Ishikawa (cell line): ENCODE measurements at regions not wholly inside any gene's neighbourhood (a gene's known extent, or its start where the extent isn't known, plus 50 kb on each side); places are given as distances from the start of the nearest gene placed in this dataset.

Experiments used
- CEBPB ChIP-seq: IDR thresholded peaks from 2 replicates; pipeline ENCODE4 v1.6.1; 2012
- CREB1 ChIP-seq: IDR thresholded peaks from 2 replicates; pipeline ENCODE4 v1.6.1; 2012; ENCODE audit warnings: low read depth
- EGR1 ChIP-seq: IDR thresholded peaks from 2 replicates; pipeline ENCODE4 v1.6.1; 2012
- EP300 ChIP-seq: IDR thresholded peaks from 2 replicates; pipeline ENCODE4 v1.6.1; 2012; ENCODE audit warnings: borderline replicate concordance
- FOXM1 ChIP-seq: IDR thresholded peaks from 2 replicates; pipeline ENCODE4 v1.6.1; 2012; ENCODE audit warnings: low read depth, borderline replicate concordance
- NFIC ChIP-seq: IDR thresholded peaks from 2 replicates; pipeline ENCODE4 v1.6.1; 2012
- RAD21 ChIP-seq: IDR thresholded peaks from 2 replicates; pipeline ENCODE4 v1.6.1; 2012; ENCODE audit warnings: low read depth
- TAF1 ChIP-seq: IDR thresholded peaks from 2 replicates; pipeline ENCODE4 v1.6.1; 2012; ENCODE audit warnings: low read depth, mild to moderate bottlenecking
- TCF12 ChIP-seq: IDR thresholded peaks from 2 replicates; pipeline ENCODE4 v1.6.1; 2012; ENCODE audit warnings: low read depth
- TEAD4 ChIP-seq: IDR thresholded peaks from 2 replicates; pipeline ENCODE4 v1.6.1; 2012
- USF1 ChIP-seq: IDR thresholded peaks from 2 replicates; pipeline ENCODE4 v1.6.1; 2012
- YY1 ChIP-seq: IDR thresholded peaks from 2 replicates; pipeline ENCODE4 v1.6.1; 2012; ENCODE audit warnings: low read depth
- ZBTB7A ChIP-seq: IDR thresholded peaks from 2 replicates; pipeline ENCODE4 v1.6.1; 2012; ENCODE audit warnings: low read depth
- TF ChIP-seq, protein P1 (sequence below): IDR thresholded peaks from 2 replicates; pipeline ENCODE4 v1.6.1; 2012
- TF ChIP-seq, protein P2 (sequence below): IDR thresholded peaks from 2 replicates; pipeline ENCODE4 v1.6.1; 2012; ENCODE audit warnings: low read depth, mild to moderate bottlenecking

DNA sequence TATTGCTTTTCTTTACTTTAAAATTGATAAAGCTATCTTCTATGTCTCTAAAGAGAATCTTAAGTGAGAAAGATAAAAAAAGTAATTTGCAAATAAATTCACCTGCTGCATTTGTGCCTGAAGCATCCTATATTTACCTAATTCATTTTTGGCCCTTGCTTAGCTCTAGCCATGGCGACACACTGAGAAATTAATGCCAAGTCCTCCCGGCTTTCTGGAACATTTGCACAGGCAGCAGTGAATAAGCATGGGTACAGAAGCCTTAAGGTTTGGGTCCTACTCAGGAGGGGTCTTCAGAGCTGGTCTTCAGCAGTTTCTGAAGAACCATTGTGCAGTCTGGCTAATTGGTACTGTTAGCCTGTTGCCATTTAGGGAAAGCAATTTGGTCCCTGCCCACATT lies 73.9 kb upstream of the ZEB2 start:
- TF ChIP-seq USF1: no peak

DNA sequence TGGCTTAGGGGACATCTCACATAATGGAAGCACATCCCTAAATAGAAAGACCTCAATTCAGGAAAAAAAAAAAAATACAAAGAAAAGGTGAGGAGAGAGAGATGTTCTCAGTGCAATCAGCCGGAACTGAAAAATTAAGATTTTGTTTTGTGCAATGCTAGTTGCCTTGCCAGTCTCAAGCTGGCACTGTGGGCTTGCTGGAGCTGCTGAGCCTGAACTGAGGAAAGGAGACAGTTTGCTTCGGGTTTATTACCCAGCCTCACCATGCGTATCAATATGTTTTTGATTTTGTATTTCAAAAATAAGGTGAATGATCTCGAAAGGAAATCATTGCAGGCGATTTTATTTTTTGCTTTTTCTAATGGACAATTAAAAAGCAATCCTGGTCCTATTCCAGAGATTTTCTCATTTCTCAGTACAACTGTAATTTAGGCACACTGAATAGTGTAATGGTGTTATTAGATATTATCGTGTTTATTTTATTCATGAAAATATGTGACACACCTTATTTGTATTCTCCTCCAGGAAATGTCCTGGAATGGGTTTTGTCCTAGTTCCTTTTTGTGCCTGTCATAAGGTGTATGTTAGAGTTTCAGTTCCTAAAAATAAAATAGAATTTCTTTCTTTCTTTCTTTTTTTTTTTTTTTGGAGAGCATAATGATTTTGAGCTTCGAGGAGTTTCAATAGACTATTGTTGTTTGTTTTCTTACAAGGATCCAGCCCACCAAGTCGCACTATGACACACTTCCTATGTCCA lies 72.8 kb upstream of the ZEB2 start:
- TF ChIP-seq TAF1: no peak
- TF ChIP-seq, protein P1, sequence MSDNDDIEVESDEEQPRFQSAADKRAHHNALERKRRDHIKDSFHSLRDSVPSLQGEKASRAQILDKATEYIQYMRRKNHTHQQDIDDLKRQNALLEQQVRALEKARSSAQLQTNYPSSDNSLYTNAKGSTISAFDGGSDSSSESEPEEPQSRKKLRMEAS: no peak
- no peak for TF ChIP-seq NFIC
- no peak for TF ChIP-seq YY1
- TF ChIP-seq CREB1: no peak
- TF ChIP-seq TCF12: no peak
- TF ChIP-seq EP300: no peak
- TF ChIP-seq EGR1: no peak

DNA sequence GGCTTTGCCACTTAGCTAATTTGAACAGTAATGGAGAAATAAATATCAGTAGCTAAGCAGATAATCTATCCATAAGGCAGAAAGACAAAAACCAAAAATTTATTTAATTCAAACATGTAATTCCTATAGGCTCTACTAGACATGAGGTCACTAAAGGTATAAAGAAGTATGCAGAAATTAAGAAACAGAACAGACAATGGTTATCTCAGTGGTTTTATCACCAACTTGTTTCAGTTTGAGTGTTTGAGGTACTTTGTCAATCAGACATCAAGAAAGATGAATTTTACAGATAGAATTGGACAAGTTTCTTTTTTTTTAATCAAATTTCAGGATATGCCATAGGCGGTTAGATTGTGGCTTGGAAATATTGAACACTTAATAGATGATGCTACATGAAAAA lies 67.4 kb upstream of the ZEB2 start:
- no peak for TF ChIP-seq CREB1

DNA sequence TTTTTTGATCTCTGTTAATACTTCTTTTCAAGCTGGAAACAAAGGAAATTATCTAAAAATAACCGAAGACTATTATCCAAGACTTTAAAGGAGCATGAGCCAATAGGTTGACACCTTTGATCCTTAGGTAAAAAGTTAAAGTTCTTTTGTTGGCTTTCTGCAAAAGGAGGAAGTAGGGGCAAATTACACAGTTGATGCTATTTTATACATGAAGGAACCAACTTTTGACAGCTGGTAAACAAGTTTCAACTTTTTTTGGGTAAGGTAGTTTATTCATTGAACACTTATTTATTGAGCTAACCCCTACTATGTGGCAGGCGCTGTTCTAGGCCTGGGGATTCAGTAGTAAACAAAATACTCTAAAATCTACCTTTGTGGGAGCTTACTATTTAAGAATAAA lies 66.6 kb upstream of the ZEB2 start:
- TF ChIP-seq EGR1 (no peak), ZBTB7A (no peak), EP300 (no peak), TEAD4 (no peak), YY1 (no peak), NFIC (no peak), TCF12 (no peak), FOXM1 (no peak), CREB1 (no peak), USF1 (no peak), RAD21 (no peak), CEBPB (no peak), TAF1 (no peak)
- TF ChIP-seq, protein P2, sequence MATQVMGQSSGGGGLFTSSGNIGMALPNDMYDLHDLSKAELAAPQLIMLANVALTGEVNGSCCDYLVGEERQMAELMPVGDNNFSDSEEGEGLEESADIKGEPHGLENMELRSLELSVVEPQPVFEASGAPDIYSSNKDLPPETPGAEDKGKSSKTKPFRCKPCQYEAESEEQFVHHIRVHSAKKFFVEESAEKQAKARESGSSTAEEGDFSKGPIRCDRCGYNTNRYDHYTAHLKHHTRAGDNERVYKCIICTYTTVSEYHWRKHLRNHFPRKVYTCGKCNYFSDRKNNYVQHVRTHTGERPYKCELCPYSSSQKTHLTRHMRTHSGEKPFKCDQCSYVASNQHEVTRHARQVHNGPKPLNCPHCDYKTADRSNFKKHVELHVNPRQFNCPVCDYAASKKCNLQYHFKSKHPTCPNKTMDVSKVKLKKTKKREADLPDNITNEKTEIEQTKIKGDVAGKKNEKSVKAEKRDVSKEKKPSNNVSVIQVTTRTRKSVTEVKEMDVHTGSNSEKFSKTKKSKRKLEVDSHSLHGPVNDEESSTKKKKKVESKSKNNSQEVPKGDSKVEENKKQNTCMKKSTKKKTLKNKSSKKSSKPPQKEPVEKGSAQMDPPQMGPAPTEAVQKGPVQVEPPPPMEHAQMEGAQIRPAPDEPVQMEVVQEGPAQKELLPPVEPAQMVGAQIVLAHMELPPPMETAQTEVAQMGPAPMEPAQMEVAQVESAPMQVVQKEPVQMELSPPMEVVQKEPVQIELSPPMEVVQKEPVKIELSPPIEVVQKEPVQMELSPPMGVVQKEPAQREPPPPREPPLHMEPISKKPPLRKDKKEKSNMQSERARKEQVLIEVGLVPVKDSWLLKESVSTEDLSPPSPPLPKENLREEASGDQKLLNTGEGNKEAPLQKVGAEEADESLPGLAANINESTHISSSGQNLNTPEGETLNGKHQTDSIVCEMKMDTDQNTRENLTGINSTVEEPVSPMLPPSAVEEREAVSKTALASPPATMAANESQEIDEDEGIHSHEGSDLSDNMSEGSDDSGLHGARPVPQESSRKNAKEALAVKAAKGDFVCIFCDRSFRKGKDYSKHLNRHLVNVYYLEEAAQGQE: no peak
- TF ChIP-seq, protein P1: no peak

GRCh38 chr2:144583741-144584453 lies 64.0 kb upstream of the ZEB2 start:
- no peak for TF ChIP-seq FOXM1
- no peak for TF ChIP-seq TAF1
- no peak for TF ChIP-seq TCF12
- no peak for TF ChIP-seq RAD21
- TF ChIP-seq TEAD4: no peak
- TF ChIP-seq EP300: no peak
- TF ChIP-seq CREB1: no peak

- TF ChIP-seq USF1: no peak
- TF ChIP-seq EP300: no peak
- TF ChIP-seq EGR1: no peak
- no peak for TF ChIP-seq YY1
- TF ChIP-seq FOXM1: no peak
- TF ChIP-seq CREB1: no peak
- no peak for TF ChIP-seq RAD21
- no peak for TF ChIP-seq TEAD4
- TF ChIP-seq, protein P1: no peak
- TF ChIP-seq CEBPB: no peak
- TF ChIP-seq ZBTB7A: no peak
- TF ChIP-seq TAF1: no peak
- TF ChIP-seq TCF12: no peak
- TF ChIP-seq, protein P2: no peak
- TF ChIP-seq NFIC: no peak
These were observed 63.4 kb upstream of the ZEB2 start for GRCh38 chr2:144583381-144583729.
